Uterus (tissue), 2 donors: ENCODE measurements at regions not wholly inside any gene's neighbourhood (a gene's known extent, or its start where the extent isn't known, plus 50 kb on each side); places are given as distances from the start of the nearest gene placed in this dataset.

Experiments
- CTCF ChIP-seq, 4 experiments: fragments of 200-600 bp in 2 of 4; fragments of 450-650 bp in 2 of 4; sonication (generic) in 2 of 4; IDR thresholded peaks; one replicate each; pipeline ENCODE4 v1.5.1; 2016 to 2019; ENCODE audit warnings: antibody characterized with exemption in 4 of 4, mild to moderate bottlenecking in 2 of 4, moderate library complexity in 1 of 4
- POLR2A ChIP-seq, 2 donors: fragments of 450-650 bp; IDR thresholded peaks; one replicate each; pipeline ENCODE4 v1.6.1; 2016; ENCODE audit warnings: antibody characterized with exemption in 2 of 2, mild to moderate bottlenecking in 1 of 2, moderate library complexity in 1 of 2

DNA sequence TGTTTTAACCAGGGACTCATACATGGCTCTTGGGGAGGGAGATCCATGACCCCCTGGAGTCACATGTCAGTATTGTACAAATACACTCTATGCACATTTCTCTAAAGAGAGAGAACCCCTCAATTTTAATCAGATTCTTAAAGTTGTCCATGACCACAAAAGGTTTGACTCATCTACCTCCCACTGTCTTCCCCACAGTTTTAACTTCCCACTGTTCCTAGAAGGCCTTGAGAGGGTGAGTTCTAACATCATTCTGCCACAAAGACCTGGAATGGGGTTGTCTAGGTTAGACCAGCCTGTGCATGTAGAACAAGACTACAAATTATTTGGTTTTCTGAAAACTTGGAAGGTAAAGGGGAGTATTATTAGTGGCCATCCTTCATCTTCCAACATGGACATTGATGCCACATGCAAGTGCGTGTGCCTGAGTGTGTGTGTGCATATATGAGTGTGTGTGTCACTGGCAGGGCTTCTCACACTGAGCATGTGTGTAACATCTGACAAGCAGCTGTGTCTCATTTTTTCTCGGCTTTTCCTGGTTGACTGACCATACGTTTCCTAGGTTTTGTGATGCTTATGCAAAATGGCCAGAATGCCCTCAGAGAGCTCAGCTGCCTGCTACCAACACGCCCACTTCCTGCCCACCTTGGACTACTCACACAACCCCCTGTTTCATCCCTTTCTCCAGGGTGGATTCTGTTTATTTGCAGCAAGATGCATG is 94.6 kb upstream of the LGALSL start:
- TF ChIP-seq POLR2A (IDR thresholded peaks at IDR 0.05) (no peak), CTCF (IDR thresholded peaks at IDR 0.05) (no peak)
